ENCODE measurements at regions not wholly inside any gene's neighbourhood (a gene's known extent, or its start where the extent isn't known, plus 50 kb on each side); places are given as distances from the start of the nearest gene placed in this dataset.

DNA sequence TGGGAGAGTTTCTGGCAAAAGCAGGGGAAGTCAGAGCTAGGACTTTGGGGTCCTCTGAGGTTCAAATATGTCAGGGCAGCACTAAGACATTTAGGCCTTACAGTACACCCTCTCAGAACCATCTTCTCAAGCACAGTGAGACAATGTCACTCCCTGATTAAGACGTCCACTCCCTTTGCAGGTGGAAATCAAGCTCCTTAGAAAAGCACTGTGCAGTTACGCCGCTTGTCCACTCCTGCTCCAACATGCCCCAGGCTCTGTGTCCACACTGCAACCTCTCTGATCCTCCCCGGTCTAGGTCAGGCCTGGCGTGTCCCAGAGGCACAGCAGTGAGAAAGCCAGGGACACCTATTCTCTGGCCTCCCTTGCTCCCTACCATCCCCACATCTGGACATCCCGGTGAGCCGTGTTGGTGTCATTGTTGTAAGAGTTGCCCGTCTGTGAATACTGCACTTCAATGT is 528.6 kb upstream of the ID2 start:
- DNase-seq, result no peak

DNA sequence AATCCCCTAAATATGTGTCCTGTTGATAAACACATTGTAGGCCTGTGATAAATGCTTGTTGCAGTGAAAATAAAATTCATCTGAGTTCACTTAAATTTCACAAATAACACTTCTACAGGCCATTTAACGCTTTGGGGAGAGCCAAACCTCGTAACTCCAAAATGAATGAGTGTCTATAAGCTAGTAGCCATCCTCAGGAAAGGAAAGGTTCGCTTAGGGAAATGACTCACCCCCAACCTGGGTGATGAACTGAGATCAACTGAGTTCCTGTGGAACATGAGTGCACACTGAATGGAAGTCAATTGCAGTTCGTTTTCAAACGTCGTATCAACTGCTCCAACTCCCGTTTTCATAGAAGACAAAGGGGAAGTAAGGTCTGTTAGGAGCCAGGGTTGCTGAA is 527.6 kb upstream of the ID2 start:
- DNase-seq, result no peak

GRCh38 chr2:8154936-8155335 is 526.9 kb upstream of the ID2 start:
- DNase-seq, result no peak

GRCh38 chr2:8157621-8158430 is 524.0 kb upstream of the ID2 start:
- DNase-seq, result no peak

DNA sequence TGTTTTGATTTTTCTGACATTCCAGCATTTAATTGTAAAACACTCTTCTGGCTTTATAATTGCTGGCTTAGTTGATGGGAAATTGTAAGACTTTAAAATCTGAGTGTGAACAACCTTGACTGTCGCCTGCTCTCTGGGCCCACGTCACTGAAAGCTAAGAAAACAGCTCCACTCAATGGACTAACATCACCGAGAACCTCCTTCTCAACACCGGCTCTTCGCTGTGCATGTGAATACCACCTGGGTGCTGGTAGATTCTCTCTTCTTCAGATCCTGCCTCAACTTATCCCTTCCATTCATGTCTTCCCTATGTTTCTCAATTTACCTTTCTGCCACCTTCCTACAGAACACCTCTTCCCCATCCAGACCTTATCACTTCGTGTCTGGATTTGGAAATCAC is 523.1 kb upstream of the ID2 start:
- DNase-seq, result no peak

- DNase-seq, result no peak
Observed at GRCh38 chr2:8159211-8159965, 522.5 kb upstream of the ID2 start.

DNA sequence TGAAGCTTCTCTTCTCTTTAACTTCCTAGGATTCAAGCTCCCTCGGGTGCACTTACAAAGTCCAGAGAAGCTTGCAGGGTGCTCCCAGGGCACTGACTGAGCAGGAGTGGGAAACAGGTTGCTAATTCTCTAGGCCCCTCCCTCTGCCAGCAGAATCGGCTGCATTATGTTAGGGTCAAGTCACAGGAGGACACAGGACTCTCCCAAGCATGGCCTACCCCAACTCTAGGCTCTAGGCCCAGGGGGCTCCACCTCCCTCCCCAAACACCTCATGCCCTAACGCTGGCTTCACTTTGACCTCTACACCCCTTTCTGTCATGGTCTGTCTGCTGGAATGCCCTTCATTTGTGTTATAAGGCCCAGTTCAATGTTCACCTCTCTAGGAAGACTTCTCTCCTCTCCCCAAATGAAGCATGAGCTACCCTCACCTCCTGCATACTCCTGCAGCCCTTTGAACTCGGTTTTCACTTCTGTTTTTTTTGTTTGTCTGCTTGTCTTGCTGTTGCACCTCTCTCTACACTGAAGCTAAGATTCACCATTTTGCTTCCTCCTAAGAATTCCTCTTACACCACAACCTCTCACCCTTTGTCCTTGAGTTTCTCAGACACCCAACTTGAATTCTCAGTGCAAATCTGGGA is 521.8 kb upstream of the ID2 start:
- no peak for DNase-seq

- DNase-seq, result no peak
Observed at GRCh38 chr2:8160959-8161358, 520.9 kb upstream of the ID2 start.

GRCh38 chr2:8162552-8162951 is 519.3 kb upstream of the ID2 start:
- DNase-seq, result no peak

GRCh38 chr2:8165550-8165949 is 516.3 kb upstream of the ID2 start:
- no peak for DNase-seq

GRCh38 chr2:8168022-8168717 is 513.7 kb upstream of the ID2 start:
- no peak for DNase-seq

DNA sequence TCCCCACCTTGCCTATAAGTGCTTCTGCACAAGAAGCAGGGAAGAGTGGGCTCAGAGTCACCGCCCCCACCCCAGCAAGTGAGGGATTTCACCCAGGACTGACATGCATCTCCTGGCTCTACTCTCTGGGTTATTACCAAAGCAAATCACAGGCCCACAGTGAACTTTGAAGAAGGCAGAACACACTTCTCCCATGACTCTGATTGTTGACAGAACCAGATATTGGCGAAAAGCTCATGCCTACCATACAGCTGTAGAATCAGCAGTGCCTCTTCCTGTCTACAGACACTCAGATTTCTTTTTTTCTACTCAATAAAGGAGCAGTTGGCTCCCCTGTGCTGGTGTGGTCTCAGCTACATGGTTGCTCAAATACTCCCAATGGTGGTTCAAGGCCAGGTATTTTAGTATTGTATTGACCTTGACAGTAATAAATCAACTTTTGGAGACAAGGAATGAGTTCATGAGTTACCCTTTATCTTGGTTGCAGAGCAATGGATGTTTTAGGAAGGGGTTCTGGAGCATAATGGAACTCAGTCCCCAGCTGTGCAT is 512.9 kb upstream of the ID2 start:
- DNase-seq, result no peak

- no peak for DNase-seq
Observed at GRCh38 chr2:8169443-8169842, 512.4 kb upstream of the ID2 start.

- no peak for DNase-seq
Observed at GRCh38 chr2:8170552-8171327, 511.1 kb upstream of the ID2 start.

DNA sequence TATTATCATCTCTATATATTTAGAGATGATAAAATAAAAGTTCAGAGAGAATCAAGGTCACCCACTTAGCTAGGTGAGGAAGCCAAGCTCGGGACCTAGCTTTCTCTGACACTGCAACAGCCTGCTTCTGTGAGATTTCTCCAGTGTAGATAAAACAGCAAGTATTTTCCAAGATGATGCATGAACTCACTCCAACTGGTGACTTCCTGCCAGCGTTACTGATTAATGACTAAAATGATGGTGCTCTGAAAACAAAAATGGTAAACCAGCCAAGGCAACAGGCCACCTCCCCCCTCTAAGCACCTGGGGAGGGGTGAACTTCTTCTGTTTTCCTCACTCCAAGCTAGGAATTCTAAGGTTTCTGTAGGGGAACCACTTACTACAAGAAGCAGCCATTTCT is 510.2 kb upstream of the ID2 start:
- no peak for DNase-seq

GRCh38 chr2:8172661-8173060 is 509.2 kb upstream of the ID2 start:
- no peak for DNase-seq

DNA sequence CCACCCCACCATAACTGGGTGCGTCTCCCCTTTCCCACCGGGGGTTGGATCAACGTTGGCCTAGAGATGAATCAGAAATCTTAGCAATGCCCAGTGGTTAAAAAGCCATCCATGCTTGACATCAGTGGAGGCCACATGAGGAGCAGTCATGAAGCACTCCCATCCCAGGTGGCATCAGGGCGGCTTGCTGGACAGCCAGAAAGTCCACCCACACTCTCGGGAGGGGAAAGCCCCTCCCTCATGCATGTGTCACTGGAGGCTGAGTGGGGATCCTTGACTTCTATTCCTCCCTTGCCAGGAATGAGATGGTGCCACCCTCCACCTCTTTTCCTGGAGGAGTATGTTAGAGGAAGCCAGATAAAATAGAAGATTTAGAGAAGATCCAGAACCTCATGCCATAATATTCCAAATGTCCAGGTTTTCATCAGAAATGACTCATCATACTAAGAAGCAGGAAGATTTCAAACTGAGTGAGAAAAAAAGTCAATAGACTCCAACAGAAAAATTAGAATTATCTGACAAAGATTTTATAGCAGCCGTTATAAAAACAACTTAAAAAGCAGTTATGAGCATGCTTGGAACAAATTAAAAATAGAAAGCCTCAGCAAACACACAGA is 507.1 kb upstream of the ID2 start:
- no peak for DNase-seq

DNA sequence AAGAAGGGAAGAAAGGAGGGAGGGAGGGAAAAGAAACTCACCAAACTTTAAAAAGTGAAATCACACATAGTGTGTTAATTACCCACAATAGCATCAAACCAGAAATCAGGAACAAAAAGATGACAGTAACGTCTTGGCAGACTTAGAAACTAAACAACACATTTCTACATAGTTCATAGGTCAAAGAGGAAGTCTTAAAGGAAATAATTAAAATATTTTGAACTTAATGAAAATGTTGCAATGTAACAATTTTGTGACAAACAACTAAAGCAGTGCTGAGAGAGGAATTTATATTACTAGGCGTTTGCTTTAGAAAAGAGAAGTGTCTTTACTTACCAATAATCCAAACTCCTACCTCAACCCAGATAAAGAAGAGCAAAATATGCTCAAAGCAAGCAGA is 505.0 kb upstream of the ID2 start:
- DNase-seq, result no peak

- no peak for DNase-seq
Observed at GRCh38 chr2:8177566-8177965, 504.3 kb upstream of the ID2 start.

- no peak for DNase-seq
Observed at GRCh38 chr2:8178911-8179310, 502.9 kb upstream of the ID2 start.

- no peak for DNase-seq
Observed at GRCh38 chr2:8189316-8189715, 492.5 kb upstream of the ID2 start.

GRCh38 chr2:8190279-8190678 is 491.6 kb upstream of the ID2 start:
- no peak for DNase-seq
